Choroid plexus epithelial cell (primary cell): ENCODE measurements at regions not wholly inside any gene's neighbourhood (a gene's known extent, or its start where the extent isn't known, plus 50 kb on each side); places are given as distances from the start of the nearest gene placed in this dataset.
A peak's percentile ranks its signal among the peaks of the same experiment; 100 is the strongest.
"Not testable (repeated sequence)": the region's sequence is repeated elsewhere in the genome, so short reads cannot be mapped to it uniquely, and the experiment has no call there.

Experiments used
- DNase-seq: peaks from one replicate; pipeline ENCODE4 v3.0.0-alpha.2; 2010; ENCODE audit warnings: low read depth
- H3K4me3 ChIP-seq: 2 replicates; pipeline ENCODE4 v1.5.1; 2011; ENCODE audit warnings: low read depth, mild to moderate bottlenecking, control low read depth, low read length, moderate library complexity
- CTCF ChIP-seq: conservative IDR thresholded peaks from 2 replicates; pipeline ENCODE4 v1.5.1; 2011; ENCODE audit warnings: low read depth, mild to moderate bottlenecking, control low read depth, inconsistent platforms, low read length, moderate library complexity

- no peak for TF ChIP-seq CTCF
- no peak overlapping the region for H3K4me3 ChIP-seq
- DNase-seq, result no peak
Measured at GRCh38 chr10:60597513-60597912, 180.8 kb upstream of the CDK1 start.

GRCh38 chr10:60595852-60596251, 182.4 kb upstream of the CDK1 start:
- DNase-seq, result no peak
- no peak for TF ChIP-seq CTCF
- H3K4me3 ChIP-seq, result no peak overlapping the region

GRCh38 chr10:60594476-60595051, 183.7 kb upstream of the CDK1 start:
- peak; percentile 70 for DNase-seq
- H3K4me3 ChIP-seq, result no peak overlapping the region
- TF ChIP-seq CTCF, result peak; percentile 42

- no peak for TF ChIP-seq CTCF
- DNase-seq, result no peak
Measured at GRCh38 chr10:60591119-60591518, 187.2 kb upstream of the CDK1 start.

GRCh38 chr10:60589376-60589775, 188.9 kb upstream of the CDK1 start:
- no peak overlapping the region for H3K4me3 ChIP-seq
- no peak for TF ChIP-seq CTCF
- no peak for DNase-seq

More at GRCh38 chr10:60591119-60591518, 187.2 kb upstream of the CDK1 start:
- H3K4me3 ChIP-seq, result no peak overlapping the region

GRCh38 chr10:60581782-60582181, 192.1 kb upstream of the ANK3 start:
- not testable (repeated sequence) for H3K4me3 ChIP-seq, DNase-seq

- no peak for DNase-seq
- no peak for TF ChIP-seq CTCF
- H3K4me3 ChIP-seq, result no peak overlapping the region
Measured at GRCh38 chr10:60578217-60578616, 188.5 kb upstream of the ANK3 start.
